Effector memory CD8-positive, alpha-beta T cell (primary cell): ENCODE measurements at regions not wholly inside any gene's neighbourhood (a gene's known extent, or its start where the extent isn't known, plus 50 kb on each side); places are given as distances from the start of the nearest gene placed in this dataset.
A peak's percentile ranks its signal among the peaks of the same experiment; 100 is the strongest.

Experiments
- ATAC-seq: fragments of 150-1000 bp; cut with Tn5 transposase; replicated peaks from 2 replicates; pipeline ENCODE4 v1.10.0; 2021; ENCODE audit warnings: mild to moderate bottlenecking, moderate library complexity
- DNase-seq, 3 experiments: peaks; one replicate each; pipeline ENCODE4 v3.0.0; 2021
- H3K27ac Mint-ChIP-seq, 2 donors: one replicate each; pipeline ENCODE4 v1.8.0; 2022; ENCODE audit warnings: mild to moderate bottlenecking in 2 of 2, mixed read lengths in 2 of 2, moderate library complexity in 2 of 2
- H3K27me3 Mint-ChIP-seq, 2 donors: one replicate each; pipeline ENCODE4 v1.8.0; 2022; ENCODE audit warnings: mixed read lengths in 2 of 2
- H3K36me3 Mint-ChIP-seq: one replicate; pipeline ENCODE4 v1.8.0; 2022; ENCODE audit warnings: mild to moderate bottlenecking, moderate library complexity, mixed read lengths; ENCODE audit not compliant: insufficient read depth
- H3K4me1 Mint-ChIP-seq, 2 donors: one replicate each; pipeline ENCODE4 v1.8.0; 2022; ENCODE audit warnings: low read depth in 2 of 2, mixed read lengths in 2 of 2
- H3K4me3 Mint-ChIP-seq, 2 donors: one replicate each; pipeline ENCODE4 v1.8.0; 2022; ENCODE audit warnings: mild to moderate bottlenecking in 2 of 2, mixed read lengths in 2 of 2, moderate library complexity in 2 of 2
- H3K9me3 Mint-ChIP-seq, 2 donors: one replicate each; pipeline ENCODE4 v1.8.0; 2022; ENCODE audit warnings: mixed read lengths in 2 of 2

- no peak overlapping the region for H3K4me3 Mint-ChIP-seq
- H3K27ac Mint-ChIP-seq: no peak overlapping the region
- ATAC-seq: no peak
- peaks cover 0 to 25% of the 10 kb centered on the region in 2 donors for H3K27me3 Mint-ChIP-seq
- no peak for DNase-seq
- H3K36me3 Mint-ChIP-seq: no peaks in the 10 kb centered on the region
- no peaks in the 10 kb centered on the region for H3K9me3 Mint-ChIP-seq
- peaks cover 0 to 8% of the 10 kb centered on the region in 2 donors for H3K4me1 Mint-ChIP-seq
These were observed 460.2 kb downstream of the LRATD1 start for GRCh38 chr2:15092691-15093090.

- H3K9me3 Mint-ChIP-seq: no peaks in the 10 kb centered on the region
- H3K27me3 Mint-ChIP-seq: peaks cover 0 to 25% of the 10 kb centered on the region in 2 donors
- H3K27ac Mint-ChIP-seq: no peak overlapping the region
- DNase-seq (no peak), ATAC-seq (no peak)
- H3K4me3 Mint-ChIP-seq: no peak overlapping the region
- H3K36me3 Mint-ChIP-seq: no peaks in the 10 kb centered on the region
- H3K4me1 Mint-ChIP-seq: peaks cover 0 to 8% of the 10 kb centered on the region in 2 donors
These were observed 461.6 kb downstream of the LRATD1 start for GRCh38 chr2:15094161-15094560.

DNA sequence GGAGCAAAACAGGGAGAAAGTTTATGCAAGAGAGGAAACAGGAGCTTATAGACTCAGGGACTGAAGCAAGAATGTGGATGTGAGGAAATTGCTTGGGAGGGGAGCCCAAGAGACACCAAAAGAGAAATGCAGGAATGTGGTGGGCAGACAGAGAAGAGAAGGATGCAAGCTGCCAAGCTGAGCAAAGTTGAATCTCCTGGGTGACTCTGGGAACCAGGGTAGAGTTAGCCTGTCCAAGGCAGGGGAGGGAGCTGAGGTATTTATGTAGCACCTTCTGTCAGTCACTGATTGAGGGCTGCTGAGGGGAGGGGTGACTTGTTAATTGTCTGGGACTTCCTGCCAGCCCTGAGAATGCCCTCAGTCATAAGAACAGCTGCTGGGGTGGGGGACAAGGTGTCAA, 464.3 kb downstream of the NBAS start:
- ATAC-seq: no peak
- Mint-ChIP-seq H3K4me1 (peaks cover 0 to 8% of the 10 kb centered on the region in 2 donors), H3K27me3 (peaks cover 0 to 22% of the 10 kb centered on the region in 2 donors), H3K36me3 (no peaks in the 10 kb centered on the region), H3K9me3 (no peaks in the 10 kb centered on the region), H3K4me3 (no peak overlapping the region), H3K27ac (peak overlapping the region in 1 of 2 donors; percentile 32)
- no peak for DNase-seq

GRCh38 chr2:15107137-15107536, 454.0 kb downstream of the NBAS start:
- Mint-ChIP-seq H3K27me3 (peaks cover 9 to 12% of the 10 kb centered on the region in 2 donors), H3K36me3 (peaks cover 3% of the 10 kb centered on the region), H3K9me3 (peaks cover 0 to 8% of the 10 kb centered on the region in 2 donors), H3K27ac (no peak overlapping the region), H3K4me1 (no peaks in the 10 kb centered on the region), H3K4me3 (no peak overlapping the region)
- ATAC-seq: no peak
- DNase-seq: no peak

DNA sequence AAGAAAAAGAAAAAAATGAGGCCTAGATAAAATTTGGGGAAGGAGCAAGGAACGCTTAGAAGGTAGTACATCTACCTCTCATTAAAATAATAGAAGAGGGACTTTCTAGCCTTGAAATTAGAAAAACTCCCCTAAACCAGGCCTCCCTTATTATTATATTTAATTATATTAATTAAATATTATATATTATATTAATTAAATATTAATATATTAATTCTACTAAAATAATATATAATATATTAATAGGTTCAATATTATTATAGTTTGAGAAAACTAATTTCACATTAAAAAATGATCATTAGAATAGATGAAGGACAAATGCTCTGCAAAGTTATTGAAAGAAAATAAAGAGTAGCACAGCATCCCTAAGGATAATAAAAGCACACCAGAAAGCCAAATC, 449.4 kb downstream of the NBAS start:
- Mint-ChIP-seq H3K4me1 (no peaks in the 10 kb centered on the region), H3K27ac (peak overlapping the region in 1 of 2 donors; percentile 49), H3K36me3 (peaks cover 4% of the 10 kb centered on the region), H3K9me3 (peaks cover 4 to 8% of the 10 kb centered on the region in 2 donors), H3K4me3 (no peak overlapping the region), H3K27me3 (peaks cover 0 to 12% of the 10 kb centered on the region in 2 donors)
- ATAC-seq (no peak), DNase-seq (no peak)

GRCh38 chr2:15112216-15112615, 448.9 kb downstream of the NBAS start:
- Mint-ChIP-seq H3K4me3 (no peak overlapping the region), H3K9me3 (peaks cover 4 to 8% of the 10 kb centered on the region in 2 donors), H3K27me3 (peaks cover 0 to 12% of the 10 kb centered on the region in 2 donors), H3K4me1 (no peaks in the 10 kb centered on the region), H3K36me3 (peaks cover 4% of the 10 kb centered on the region), H3K27ac (peak overlapping the region in 1 of 2 donors; percentile 49)
- ATAC-seq (no peak), DNase-seq (no peak)

DNA sequence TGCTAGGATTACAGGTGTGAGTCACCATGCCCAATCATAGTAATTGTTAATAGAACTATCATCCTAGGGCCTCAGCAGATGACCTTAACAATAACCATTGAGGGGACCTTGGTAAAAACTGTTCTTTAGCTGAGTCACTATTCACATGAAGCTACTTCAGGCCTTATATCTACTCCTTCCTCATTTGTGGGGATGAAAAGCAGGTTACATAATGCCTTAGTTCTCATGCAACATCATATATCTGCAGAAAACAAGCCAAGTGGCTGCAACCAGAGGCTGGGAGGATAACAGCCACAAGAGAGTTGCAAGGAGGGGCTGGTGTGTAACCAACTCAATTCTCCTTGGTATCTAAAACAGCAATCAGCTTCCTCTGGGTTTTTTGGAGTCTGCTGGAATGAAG, 445.4 kb downstream of the NBAS start:
- Mint-ChIP-seq H3K4me1 (no peaks in the 10 kb centered on the region), H3K9me3 (peaks cover 4 to 5% of the 10 kb centered on the region in 2 donors), H3K36me3 (peaks cover 4% of the 10 kb centered on the region), H3K27me3 (peaks cover 0 to 7% of the 10 kb centered on the region in 2 donors), H3K27ac (no peak overlapping the region), H3K4me3 (no peak overlapping the region)
- DNase-seq: no peak
- no peak for ATAC-seq

GRCh38 chr2:15116830-15117229, 444.3 kb downstream of the NBAS start:
- DNase-seq (no peak), ATAC-seq (no peak)
- Mint-ChIP-seq H3K36me3 (peaks cover 4% of the 10 kb centered on the region), H3K4me1 (peaks cover 0 to 2% of the 10 kb centered on the region in 2 donors), H3K4me3 (no peak overlapping the region), H3K27ac (no peak overlapping the region), H3K27me3 (peaks cover 0 to 9% of the 10 kb centered on the region in 2 donors), H3K9me3 (peaks cover 0 to 4% of the 10 kb centered on the region in 2 donors)
